SU-DHL-6 (cell line): ENCODE measurements at regions not wholly inside any gene's neighbourhood (a gene's known extent, or its start where the extent isn't known, plus 50 kb on each side); places are given as distances from the start of the nearest gene placed in this dataset.

Source experiments
- H2AFZ ChIP-seq: fragments of 200-600 bp; sonication (generic); 2 replicates; pipeline ENCODE4 v1.6.1; 2014; ENCODE audit warnings: low read depth, mild to moderate bottlenecking, moderate library complexity, mixed read lengths, antibody characterized with exemption, low read length; ENCODE audit not compliant: severe bottlenecking
- H3F3A ChIP-seq: fragments of 200-600 bp; shearing (Covaris generic); 2 replicates; pipeline ENCODE4 v1.6.0; 2016; ENCODE audit warnings: antibody characterized with exemption, mild to moderate bottlenecking; ENCODE audit not compliant: insufficient read depth
- H3K27ac ChIP-seq: fragments of 200-600 bp; sonication (generic); 2 replicates; pipeline ENCODE4 v1.5.1; 2016; ENCODE audit warnings: low read depth, mild to moderate bottlenecking, low read length, moderate library complexity, mixed read lengths
- H3K27me3 ChIP-seq: fragments of 200-600 bp; sonication (generic), shearing (Covaris generic); 2 replicates; pipeline ENCODE4 v1.6.0; 2014; ENCODE audit warnings: mild to moderate bottlenecking, low read length
- H3K36me3 ChIP-seq: fragments of 200-600 bp; sonication (generic); 2 replicates; pipeline ENCODE4 v1.6.1; 2014; ENCODE audit warnings: mild to moderate bottlenecking, low read length, mixed read lengths
- H3K4me2 ChIP-seq: fragments of 300-600, 200-600 bp; shearing (Covaris generic), sonication (generic); 2 replicates; pipeline ENCODE4 v1.6.0; 2014; ENCODE audit warnings: low read length, low read depth, mild to moderate bottlenecking; ENCODE audit not compliant: poor library complexity, severe bottlenecking
- H3K4me3 ChIP-seq: fragments of 200-600 bp; sonication (generic); 2 replicates; pipeline ENCODE4 v1.5.1; 2014; ENCODE audit warnings: antibody characterized with exemption, low read length, mild to moderate bottlenecking, mixed read lengths; ENCODE audit not compliant: insufficient read depth, poor library complexity, severe bottlenecking
- H3K79me2 ChIP-seq: fragments of 200-600 bp; sonication (generic); 2 replicates; pipeline ENCODE4 v1.6.1; 2014; ENCODE audit warnings: mild to moderate bottlenecking, low read length, moderate library complexity; ENCODE audit not compliant: insufficient read depth
- H3K9ac ChIP-seq: fragments of 200-600 bp; sonication (generic); 2 replicates; pipeline ENCODE4 v1.7.0; 2014; ENCODE audit warnings: mild to moderate bottlenecking, low read length
- H3K9me2 ChIP-seq: fragments of 200-600 bp; sonication (generic); replicated peaks from 2 replicates; pipeline ENCODE4 v1.6.1; 2014; ENCODE audit warnings: low read length; ENCODE audit not compliant: insufficient read depth
- H3K9me3 ChIP-seq: fragments of 200-600 bp; sonication (generic); 2 replicates; pipeline ENCODE4 v1.6.1; 2014; ENCODE audit warnings: low read length, mixed read lengths; ENCODE audit not compliant: insufficient read depth
- H4K20me1 ChIP-seq: fragments of 200-600 bp; sonication (generic); 2 replicates; pipeline ENCODE4 v1.6.1; 2014; ENCODE audit warnings: low read depth, mild to moderate bottlenecking, antibody characterized with exemption, low read length, moderate library complexity, mixed read lengths
- EZH2phosphoT487 ChIP-seq: fragments of 200-600 bp; sonication (generic), shearing (Covaris generic); conservative IDR thresholded peaks from 2 replicates; pipeline ENCODE4 v1.6.1; 2018; ENCODE audit warnings: mild to moderate bottlenecking, antibody characterized with exemption, low read length, moderate library complexity, mixed read lengths
- TF ChIP-seq, protein P1 (sequence below): fragments of 200-600 bp; sonication (generic); IDR thresholded peaks from one replicate; pipeline ENCODE4 v1.5.1; 2017; ENCODE audit warnings: antibody characterized with exemption, mild to moderate bottlenecking, low read length, moderate library complexity; ENCODE audit not compliant: insufficient read depth, poor library complexity, severe bottlenecking

DNA sequence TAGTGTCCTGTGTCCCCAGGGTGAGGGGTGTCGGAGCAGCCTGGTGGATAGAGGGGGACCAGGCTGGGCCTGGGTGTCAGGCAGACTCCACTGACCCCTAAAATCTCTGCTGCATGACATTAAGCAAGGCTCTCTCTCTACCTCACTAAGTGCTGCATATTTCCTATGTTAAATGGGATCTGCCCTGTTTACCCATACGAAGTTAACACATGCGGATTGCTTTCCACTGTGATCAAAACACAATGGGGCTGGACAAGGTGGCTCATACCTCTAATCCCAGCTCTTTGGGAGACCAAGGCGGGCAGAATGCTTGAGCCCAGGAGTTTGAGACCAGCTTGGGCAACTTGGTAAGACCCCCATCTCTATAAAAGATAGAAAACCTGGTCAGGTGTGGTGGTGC is 426.2 kb downstream of the MIAT start:
- Histone ChIP-seq H4K20me1 (no peaks in the 10 kb centered on the region), H3F3A (no peaks in the 10 kb centered on the region), H3K9me2 (no peaks in the 10 kb centered on the region), H3K4me2 (no peak overlapping the region), H3K79me2 (no peaks in the 10 kb centered on the region), H3K27me3 (no peaks in the 10 kb centered on the region), H3K9ac (no peak overlapping the region), H3K36me3 (no peaks in the 10 kb centered on the region), H3K4me3 (no peak overlapping the region), H3K27ac (no peak overlapping the region), H2AFZ (no peak overlapping the region), H3K9me3 (no peaks in the 10 kb centered on the region)
- no peak for TF ChIP-seq EZH2phosphoT487
- TF ChIP-seq, protein P1, sequence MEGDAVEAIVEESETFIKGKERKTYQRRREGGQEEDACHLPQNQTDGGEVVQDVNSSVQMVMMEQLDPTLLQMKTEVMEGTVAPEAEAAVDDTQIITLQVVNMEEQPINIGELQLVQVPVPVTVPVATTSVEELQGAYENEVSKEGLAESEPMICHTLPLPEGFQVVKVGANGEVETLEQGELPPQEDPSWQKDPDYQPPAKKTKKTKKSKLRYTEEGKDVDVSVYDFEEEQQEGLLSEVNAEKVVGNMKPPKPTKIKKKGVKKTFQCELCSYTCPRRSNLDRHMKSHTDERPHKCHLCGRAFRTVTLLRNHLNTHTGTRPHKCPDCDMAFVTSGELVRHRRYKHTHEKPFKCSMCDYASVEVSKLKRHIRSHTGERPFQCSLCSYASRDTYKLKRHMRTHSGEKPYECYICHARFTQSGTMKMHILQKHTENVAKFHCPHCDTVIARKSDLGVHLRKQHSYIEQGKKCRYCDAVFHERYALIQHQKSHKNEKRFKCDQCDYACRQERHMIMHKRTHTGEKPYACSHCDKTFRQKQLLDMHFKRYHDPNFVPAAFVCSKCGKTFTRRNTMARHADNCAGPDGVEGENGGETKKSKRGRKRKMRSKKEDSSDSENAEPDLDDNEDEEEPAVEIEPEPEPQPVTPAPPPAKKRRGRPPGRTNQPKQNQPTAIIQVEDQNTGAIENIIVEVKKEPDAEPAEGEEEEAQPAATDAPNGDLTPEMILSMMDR = no peak

DNA sequence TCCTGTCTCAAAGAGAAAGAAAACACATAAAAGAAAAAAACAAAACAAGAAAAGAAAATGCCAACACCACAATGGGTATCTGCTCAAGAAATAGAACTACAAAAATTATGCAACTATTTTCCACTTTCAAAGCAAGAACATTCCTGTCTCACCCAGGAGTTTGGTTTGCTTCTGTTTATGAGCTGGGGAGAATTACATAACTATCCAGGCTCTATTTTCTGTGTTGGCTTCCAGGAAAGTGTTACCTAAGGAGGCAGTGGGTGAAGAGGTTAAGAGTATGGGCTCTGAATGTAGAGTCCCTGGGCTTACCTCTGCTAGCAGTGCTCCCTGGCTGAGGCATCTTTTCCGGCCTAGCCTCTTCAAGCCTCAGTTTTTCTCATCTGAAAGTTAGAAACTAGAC is 426.7 kb downstream of the MIAT start:
- Histone ChIP-seq H3K9me3 (no peaks in the 10 kb centered on the region), H3K9me2 (no peaks in the 10 kb centered on the region), H3K9ac (no peak overlapping the region), H3K36me3 (no peaks in the 10 kb centered on the region), H3F3A (no peaks in the 10 kb centered on the region), H4K20me1 (no peaks in the 10 kb centered on the region), H2AFZ (no peak overlapping the region), H3K27ac (no peak overlapping the region), H3K27me3 (no peaks in the 10 kb centered on the region), H3K4me3 (no peak overlapping the region), H3K4me2 (no peak overlapping the region), H3K79me2 (no peaks in the 10 kb centered on the region)
- TF ChIP-seq EZH2phosphoT487 = no peak
- TF ChIP-seq, protein P1 = no peak

DNA sequence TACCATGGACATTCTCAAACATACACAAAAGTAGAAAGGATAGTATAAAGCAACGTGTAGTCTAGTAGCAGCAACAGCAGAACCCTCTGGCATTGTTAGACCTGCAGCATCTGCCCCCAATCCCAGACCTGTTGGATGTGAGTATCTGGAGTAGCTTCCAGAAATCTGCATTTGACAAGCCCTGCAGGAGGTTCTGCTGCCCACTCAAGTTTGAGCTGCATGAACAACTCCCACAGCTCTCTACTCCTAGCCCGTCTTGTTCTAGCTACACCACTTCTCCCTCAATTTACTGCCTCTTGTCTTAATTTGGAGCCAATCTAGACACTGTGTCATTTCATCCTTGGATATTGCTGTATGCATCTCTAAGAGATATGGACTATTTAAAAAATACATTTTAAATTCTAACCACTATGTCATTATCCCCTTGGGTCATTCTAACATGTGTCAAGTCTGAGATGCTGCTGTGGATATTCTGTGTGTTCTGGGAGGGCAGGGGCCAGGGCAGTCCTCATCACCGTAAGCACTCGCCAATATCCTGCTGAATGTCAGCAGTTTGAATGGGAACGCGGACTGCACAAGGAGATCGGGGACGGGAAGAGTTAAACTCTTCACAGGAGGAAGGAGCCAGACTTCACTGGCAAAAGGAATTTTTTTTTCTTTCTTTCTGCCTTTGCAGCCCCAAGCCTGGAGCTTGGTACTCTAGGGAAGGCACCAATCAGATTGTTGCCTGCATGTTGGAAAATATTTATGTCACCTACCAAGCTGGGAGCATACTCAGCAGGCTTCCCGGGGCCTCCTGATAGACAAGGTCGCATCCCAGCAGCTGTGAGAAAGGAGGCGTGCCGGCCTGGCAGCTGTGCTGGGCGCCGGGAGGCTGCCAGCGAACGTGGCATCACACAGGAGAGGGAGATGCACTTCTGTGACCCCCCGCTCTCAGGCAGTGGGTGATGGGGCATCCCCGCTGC is 429.0 kb downstream of the MIAT start:
- H3K27ac ChIP-seq = no peak overlapping the region
- no peaks in the 10 kb centered on the region for H3K9me3 ChIP-seq
- TF ChIP-seq EZH2phosphoT487 = no peak
- TF ChIP-seq, protein P1 = no peak
- H2AFZ ChIP-seq = no peak overlapping the region
- no peaks in the 10 kb centered on the region for H4K20me1 ChIP-seq
- no peak overlapping the region for H3K9ac ChIP-seq
- no peaks in the 10 kb centered on the region for H3F3A ChIP-seq
- no peaks in the 10 kb centered on the region for H3K27me3 ChIP-seq
- no peak overlapping the region for H3K4me2 ChIP-seq
- H3K4me3 ChIP-seq = no peak overlapping the region
- H3K79me2 ChIP-seq = no peaks in the 10 kb centered on the region
- no peaks in the 10 kb centered on the region for H3K36me3 ChIP-seq
- no peaks in the 10 kb centered on the region for H3K9me2 ChIP-seq
